Ishikawa (cell line): ENCODE measurements at regions not wholly inside any gene's neighbourhood (a gene's known extent, or its start where the extent isn't known, plus 50 kb on each side); places are given as distances from the start of the nearest gene placed in this dataset.

Experiments used
- CEBPB ChIP-seq: IDR thresholded peaks from 2 replicates; pipeline ENCODE4 v1.6.1; 2012
- CREB1 ChIP-seq: IDR thresholded peaks from 2 replicates; pipeline ENCODE4 v1.6.1; 2012; ENCODE audit warnings: low read depth
- EGR1 ChIP-seq: IDR thresholded peaks from 2 replicates; pipeline ENCODE4 v1.6.1; 2012
- EP300 ChIP-seq: IDR thresholded peaks from 2 replicates; pipeline ENCODE4 v1.6.1; 2012; ENCODE audit warnings: borderline replicate concordance
- FOXM1 ChIP-seq: IDR thresholded peaks from 2 replicates; pipeline ENCODE4 v1.6.1; 2012; ENCODE audit warnings: low read depth, borderline replicate concordance
- NFIC ChIP-seq: IDR thresholded peaks from 2 replicates; pipeline ENCODE4 v1.6.1; 2012
- RAD21 ChIP-seq: IDR thresholded peaks from 2 replicates; pipeline ENCODE4 v1.6.1; 2012; ENCODE audit warnings: low read depth
- TAF1 ChIP-seq: IDR thresholded peaks from 2 replicates; pipeline ENCODE4 v1.6.1; 2012; ENCODE audit warnings: low read depth, mild to moderate bottlenecking
- TCF12 ChIP-seq: IDR thresholded peaks from 2 replicates; pipeline ENCODE4 v1.6.1; 2012; ENCODE audit warnings: low read depth
- TEAD4 ChIP-seq: IDR thresholded peaks from 2 replicates; pipeline ENCODE4 v1.6.1; 2012
- YY1 ChIP-seq: IDR thresholded peaks from 2 replicates; pipeline ENCODE4 v1.6.1; 2012; ENCODE audit warnings: low read depth
- ZBTB7A ChIP-seq: IDR thresholded peaks from 2 replicates; pipeline ENCODE4 v1.6.1; 2012; ENCODE audit warnings: low read depth
- TF ChIP-seq, protein P1 (sequence below): IDR thresholded peaks from 2 replicates; pipeline ENCODE4 v1.6.1; 2012
- TF ChIP-seq, protein P2 (sequence below): IDR thresholded peaks from 2 replicates; pipeline ENCODE4 v1.6.1; 2012
- TF ChIP-seq, protein P3 (sequence below): IDR thresholded peaks from 2 replicates; pipeline ENCODE4 v1.6.1; 2012; ENCODE audit warnings: low read depth, mild to moderate bottlenecking

DNA sequence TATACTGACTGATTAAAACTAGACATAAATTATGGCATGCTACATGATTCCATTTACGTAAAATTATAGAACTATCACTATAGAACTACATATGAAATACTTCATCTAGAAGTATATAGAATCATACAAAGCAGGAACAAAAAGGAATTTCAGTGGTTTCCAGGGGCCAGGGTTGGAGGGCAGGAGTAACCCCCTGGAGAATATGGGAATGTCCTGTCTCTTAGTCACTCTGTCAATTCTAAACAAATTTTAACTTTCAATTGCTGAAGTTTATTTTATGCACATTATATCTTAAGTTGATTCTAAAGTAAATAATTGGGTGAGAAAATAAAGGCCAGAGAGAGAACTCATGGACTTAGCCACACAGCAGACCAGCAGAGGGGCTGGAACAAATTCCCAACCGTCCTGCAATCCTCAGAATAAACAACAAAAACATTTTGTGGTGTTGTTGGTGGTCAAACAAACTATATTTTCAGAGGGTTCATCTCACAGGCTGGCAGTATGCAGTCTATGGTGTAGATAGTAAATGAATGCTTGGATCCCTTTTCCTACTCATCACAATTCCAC is 476.9 kb upstream of the SLIT2 start:
- TF ChIP-seq, protein P1, sequence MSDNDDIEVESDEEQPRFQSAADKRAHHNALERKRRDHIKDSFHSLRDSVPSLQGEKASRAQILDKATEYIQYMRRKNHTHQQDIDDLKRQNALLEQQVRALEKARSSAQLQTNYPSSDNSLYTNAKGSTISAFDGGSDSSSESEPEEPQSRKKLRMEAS, result no peak
- no peak for TF ChIP-seq TCF12
- TF ChIP-seq ZBTB7A, result no peak
- no peak for TF ChIP-seq TAF1
- no peak for TF ChIP-seq YY1

DNA sequence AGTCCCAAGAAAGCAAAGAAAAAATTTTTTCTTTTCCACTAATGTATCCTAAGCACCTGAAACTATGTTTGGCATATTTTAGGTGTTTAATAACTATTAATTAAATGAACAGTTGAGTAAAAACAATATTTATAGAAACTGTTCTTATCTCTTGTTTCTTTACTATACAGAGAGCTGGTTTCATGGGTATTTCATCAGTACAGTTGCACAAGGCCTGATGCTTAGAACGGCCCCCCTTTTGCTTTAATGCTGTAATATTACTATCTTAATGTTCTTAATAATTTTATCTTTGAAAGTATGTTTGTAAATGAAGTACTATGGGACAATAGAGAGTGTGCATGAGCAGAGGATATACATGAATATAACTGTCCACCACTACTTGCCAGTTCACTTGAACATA is 479.1 kb upstream of the SLIT2 start:
- TF ChIP-seq CREB1 (no peak), TCF12 (no peak), EP300 (no peak), RAD21 (no peak), EGR1 (no peak), FOXM1 (no peak)
- TF ChIP-seq, protein P2, sequence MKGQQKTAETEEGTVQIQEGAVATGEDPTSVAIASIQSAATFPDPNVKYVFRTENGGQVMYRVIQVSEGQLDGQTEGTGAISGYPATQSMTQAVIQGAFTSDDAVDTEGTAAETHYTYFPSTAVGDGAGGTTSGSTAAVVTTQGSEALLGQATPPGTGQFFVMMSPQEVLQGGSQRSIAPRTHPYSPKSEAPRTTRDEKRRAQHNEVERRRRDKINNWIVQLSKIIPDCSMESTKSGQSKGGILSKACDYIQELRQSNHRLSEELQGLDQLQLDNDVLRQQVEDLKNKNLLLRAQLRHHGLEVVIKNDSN, result no peak

DNA sequence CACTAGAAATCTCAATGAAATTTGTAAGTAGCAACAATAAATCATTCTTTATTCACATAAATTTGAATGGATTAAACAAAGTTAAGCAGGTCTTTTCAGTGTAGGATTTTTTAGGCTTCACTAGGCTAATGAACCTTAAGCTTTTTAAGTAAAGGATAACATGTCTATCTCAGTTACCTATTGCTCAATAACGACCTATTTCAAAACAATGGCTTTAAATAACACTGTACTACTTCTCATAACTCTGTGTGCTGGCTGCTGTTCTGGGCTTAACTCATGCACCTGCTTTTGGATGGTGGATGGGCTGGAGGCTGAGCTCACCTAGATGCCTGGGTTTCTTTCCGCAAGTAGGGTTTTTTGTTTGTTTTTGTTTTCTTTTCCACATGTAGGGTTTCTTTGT is 495.0 kb upstream of the SLIT2 start:
- TF ChIP-seq EGR1, result no peak
- TF ChIP-seq YY1, result no peak
- TF ChIP-seq ZBTB7A, result no peak
- TF ChIP-seq TCF12, result no peak
- peak; percentile 89 for TF ChIP-seq CEBPB
- no peak for TF ChIP-seq RAD21
- TF ChIP-seq FOXM1, result no peak
- no peak for TF ChIP-seq EP300

DNA sequence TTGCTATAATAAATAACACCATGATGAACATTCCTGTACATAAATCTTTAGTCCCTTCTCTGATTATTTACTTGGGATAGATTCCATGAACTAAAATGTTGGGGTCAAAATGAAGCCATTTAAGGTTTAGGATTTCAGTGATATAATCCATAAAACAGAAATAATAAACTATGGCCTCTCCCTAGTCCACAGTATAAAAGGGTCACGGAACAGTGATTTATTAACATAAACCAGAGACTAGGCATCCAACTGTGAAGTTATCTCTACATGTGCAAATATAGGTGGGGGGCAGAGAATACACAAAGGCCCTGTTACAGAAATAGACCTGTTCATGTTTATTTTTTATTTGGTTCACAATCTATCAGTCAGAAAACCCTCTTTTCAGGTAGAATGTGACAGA is 499.1 kb upstream of the SLIT2 start:
- TF ChIP-seq EP300, result peak; percentile 53; the same call in 1 of the 2 replicates
- TF ChIP-seq EGR1, result no peak
- TF ChIP-seq, protein P1, result no peak

DNA sequence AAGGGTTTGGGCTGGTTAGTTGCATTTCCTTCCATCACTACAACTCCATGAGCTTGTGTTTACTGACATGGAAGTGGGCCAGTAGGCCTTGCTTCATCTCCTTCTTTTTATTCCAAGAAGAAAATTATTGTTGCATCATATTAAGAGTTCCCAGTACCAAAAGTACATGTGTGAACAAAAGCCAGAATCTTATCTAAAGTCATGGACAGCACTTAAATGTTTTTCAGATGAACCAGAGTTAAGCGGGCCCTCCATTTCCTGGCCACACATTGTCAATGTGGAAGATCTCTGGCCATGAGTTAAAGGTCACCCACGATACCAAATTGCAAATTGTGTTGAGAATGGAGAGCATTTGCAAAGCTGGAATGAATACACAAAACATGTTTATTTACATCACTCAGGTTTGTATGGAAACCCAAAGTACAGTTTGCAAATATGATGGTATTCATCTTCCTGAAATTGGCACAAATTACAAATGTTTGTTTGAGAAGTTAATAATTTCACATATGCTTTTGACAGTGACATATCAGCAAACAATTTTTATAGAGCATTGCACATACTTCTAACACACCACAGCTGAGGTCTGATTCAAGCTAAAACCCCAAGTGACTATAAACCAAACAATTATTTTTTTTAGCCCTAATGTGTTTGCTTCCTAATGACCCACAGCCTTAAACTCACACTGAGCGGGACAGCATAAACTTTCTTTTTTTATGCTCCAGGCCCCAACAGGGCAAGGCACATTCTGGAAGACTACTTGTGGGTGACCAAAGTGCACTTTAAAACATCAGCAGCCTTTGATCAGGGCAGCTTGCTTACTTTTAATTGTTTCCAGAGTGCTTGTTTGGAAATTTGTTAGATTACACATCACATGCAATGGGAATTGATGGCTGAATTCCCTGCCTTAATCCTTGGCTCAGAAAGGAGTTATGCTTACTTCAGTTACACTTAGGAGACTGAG is 502.9 kb upstream of the SLIT2 start:
- TF ChIP-seq EP300 (peak; percentile 47; the same call in 1 of the 2 replicates), RAD21 (no peak), EGR1 (no peak), TEAD4 (0 out of 2 replicates have a peak, but pooled peaks have one; percentile 22), ZBTB7A (no peak), FOXM1 (0 out of 2 replicates have a peak, but pooled peaks have one; percentile 25), NFIC (no peak), YY1 (no peak), TAF1 (no peak), CREB1 (no peak), TCF12 (peak; percentile 24; the same call in 1 of the 2 replicates), CEBPB (no peak)
- TF ChIP-seq, protein P2, result no peak
- TF ChIP-seq, protein P1, result no peak
- TF ChIP-seq, protein P3, sequence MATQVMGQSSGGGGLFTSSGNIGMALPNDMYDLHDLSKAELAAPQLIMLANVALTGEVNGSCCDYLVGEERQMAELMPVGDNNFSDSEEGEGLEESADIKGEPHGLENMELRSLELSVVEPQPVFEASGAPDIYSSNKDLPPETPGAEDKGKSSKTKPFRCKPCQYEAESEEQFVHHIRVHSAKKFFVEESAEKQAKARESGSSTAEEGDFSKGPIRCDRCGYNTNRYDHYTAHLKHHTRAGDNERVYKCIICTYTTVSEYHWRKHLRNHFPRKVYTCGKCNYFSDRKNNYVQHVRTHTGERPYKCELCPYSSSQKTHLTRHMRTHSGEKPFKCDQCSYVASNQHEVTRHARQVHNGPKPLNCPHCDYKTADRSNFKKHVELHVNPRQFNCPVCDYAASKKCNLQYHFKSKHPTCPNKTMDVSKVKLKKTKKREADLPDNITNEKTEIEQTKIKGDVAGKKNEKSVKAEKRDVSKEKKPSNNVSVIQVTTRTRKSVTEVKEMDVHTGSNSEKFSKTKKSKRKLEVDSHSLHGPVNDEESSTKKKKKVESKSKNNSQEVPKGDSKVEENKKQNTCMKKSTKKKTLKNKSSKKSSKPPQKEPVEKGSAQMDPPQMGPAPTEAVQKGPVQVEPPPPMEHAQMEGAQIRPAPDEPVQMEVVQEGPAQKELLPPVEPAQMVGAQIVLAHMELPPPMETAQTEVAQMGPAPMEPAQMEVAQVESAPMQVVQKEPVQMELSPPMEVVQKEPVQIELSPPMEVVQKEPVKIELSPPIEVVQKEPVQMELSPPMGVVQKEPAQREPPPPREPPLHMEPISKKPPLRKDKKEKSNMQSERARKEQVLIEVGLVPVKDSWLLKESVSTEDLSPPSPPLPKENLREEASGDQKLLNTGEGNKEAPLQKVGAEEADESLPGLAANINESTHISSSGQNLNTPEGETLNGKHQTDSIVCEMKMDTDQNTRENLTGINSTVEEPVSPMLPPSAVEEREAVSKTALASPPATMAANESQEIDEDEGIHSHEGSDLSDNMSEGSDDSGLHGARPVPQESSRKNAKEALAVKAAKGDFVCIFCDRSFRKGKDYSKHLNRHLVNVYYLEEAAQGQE, result no peak

DNA sequence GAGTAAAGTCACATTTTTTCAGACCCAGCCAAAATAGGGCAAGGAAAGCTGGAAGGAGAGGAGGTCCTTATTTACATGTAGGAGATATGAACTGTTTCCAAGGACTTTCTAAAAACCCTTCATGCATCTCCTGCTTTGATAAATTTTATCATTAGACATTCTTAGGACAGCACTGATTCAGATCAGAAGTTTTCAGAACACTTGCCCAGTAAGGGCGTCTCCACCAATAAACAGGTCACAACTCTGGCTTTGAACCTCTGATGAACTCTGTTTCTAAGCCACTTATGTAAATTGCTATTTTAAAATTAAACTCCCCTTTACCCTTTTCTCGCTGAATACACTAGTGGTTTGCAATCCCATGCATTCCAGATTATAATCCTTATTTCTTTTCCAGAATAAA is 505.3 kb upstream of the SLIT2 start:
- TF ChIP-seq EGR1, result no peak
- TF ChIP-seq CREB1, result no peak
- no peak for TF ChIP-seq CEBPB
- TF ChIP-seq TEAD4, result no peak
- TF ChIP-seq, protein P3, result no peak
- TF ChIP-seq FOXM1, result no peak
